GM12875 (cell line): ENCODE measurements at regions not wholly inside any gene's neighbourhood (a gene's known extent, or its start where the extent isn't known, plus 50 kb on each side); places are given as distances from the start of the nearest gene placed in this dataset.

ENCODE experiments used
- H3K4me3 ChIP-seq: one replicate; pipeline ENCODE4 v1.5.1; 2011; ENCODE audit warnings: low read depth, low read length, control low read depth
- TF ChIP-seq, protein P1 (sequence below): IDR thresholded peaks from 2 replicates; pipeline ENCODE4 v1.5.1; 2011; ENCODE audit warnings: low read depth, mild to moderate bottlenecking, control low read depth, inconsistent platforms, low read length, moderate library complexity, borderline replicate concordance; ENCODE audit not compliant: insufficient read depth

DNA sequence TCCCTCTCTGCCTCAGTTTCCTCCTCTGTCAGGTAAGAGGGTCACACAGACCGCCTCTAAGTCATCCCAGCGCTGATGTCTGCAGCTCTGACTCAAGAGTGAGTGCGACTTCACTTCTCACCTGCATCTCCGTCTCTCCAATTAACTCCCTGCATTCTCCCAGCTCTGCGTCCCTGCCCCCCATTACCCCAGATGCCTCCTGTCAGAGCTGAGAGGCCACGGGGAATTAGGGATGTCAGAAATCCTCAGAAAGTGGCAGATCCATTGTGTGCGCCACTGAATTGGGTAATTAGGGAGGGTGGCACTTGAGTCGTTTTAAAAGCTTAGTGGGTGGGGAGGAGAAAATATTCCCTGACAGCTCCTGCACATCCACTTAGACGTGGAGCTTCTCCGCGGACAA lies 885.4 kb upstream of the EEF2KMT start:
- H3K4me3 ChIP-seq: no peak overlapping the region
- TF ChIP-seq, protein P1, sequence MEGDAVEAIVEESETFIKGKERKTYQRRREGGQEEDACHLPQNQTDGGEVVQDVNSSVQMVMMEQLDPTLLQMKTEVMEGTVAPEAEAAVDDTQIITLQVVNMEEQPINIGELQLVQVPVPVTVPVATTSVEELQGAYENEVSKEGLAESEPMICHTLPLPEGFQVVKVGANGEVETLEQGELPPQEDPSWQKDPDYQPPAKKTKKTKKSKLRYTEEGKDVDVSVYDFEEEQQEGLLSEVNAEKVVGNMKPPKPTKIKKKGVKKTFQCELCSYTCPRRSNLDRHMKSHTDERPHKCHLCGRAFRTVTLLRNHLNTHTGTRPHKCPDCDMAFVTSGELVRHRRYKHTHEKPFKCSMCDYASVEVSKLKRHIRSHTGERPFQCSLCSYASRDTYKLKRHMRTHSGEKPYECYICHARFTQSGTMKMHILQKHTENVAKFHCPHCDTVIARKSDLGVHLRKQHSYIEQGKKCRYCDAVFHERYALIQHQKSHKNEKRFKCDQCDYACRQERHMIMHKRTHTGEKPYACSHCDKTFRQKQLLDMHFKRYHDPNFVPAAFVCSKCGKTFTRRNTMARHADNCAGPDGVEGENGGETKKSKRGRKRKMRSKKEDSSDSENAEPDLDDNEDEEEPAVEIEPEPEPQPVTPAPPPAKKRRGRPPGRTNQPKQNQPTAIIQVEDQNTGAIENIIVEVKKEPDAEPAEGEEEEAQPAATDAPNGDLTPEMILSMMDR: no peak

DNA sequence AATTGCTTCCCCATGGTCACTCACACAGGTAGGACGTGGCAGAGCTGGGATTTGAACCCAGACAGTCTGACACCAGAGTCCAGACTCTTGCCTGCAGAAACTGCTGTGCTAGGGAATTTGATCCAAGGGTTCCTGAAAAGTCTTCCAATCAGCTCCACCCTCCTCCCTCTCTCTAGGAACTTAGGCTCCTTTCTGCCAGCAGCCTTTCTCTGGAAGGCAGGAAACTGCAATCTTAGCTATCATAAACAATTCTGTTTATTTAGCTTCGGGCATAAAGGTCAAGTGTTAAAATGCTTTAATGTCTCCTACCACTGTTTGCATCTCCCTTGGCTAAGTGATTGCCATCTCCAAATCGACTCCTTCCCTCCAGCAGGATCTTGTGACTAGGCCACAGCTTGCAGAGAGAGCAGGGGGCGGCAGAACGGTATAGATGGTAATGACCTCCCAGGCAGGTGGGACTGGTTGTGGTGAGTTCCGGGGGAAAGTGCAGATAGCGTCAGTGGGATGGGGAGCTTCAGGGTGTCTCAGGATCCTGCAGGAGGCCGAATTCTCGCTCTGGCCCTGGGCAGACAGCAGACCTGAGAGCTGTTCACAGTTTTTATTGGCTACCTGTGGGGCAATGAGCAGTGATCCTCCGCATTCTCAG lies 882.4 kb upstream of the EEF2KMT start:
- TF ChIP-seq, protein P1: no peak
- H3K4me3 ChIP-seq: no peak overlapping the region

DNA sequence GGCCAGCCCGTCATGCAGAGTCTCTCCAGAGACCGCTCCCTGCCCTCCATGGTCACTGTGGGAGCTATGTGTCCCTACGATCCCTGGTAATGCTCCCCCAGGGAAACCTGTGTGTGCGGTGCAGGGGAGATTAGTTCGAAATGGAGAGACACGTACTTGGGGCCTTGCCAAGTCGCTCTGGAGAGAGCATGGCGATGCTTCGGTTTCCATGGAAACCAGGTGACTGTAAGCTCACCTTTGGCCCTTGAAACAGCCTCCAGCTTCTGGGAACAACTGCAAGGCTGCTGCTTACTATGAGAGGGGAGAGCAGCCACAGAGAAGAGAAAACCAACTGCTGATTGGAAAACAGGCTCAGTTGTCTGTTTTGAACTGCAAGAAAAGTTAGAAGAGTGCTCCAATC lies 879.7 kb upstream of the EEF2KMT start:
- TF ChIP-seq, protein P1: no peak
- no peak overlapping the region for H3K4me3 ChIP-seq

DNA sequence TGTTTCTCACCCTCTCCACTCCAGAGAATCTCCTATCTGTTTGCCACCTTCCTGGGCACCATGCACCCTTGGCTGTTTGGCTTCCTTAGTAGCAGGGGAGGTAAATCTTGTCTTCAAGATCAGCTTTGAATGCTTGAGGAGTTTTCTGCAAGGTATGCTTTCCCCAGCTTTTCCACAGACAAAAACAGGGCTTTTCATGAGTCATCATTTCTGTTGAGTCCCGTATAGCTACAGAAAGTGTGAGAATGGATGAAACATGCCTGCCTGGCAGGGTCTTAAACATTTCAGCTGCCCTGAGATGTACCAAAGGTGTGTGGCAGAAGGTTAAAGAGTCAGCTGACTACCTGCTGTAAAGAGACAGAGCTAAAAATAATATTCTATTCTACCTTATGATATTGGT lies 875.2 kb upstream of the EEF2KMT start:
- TF ChIP-seq, protein P1: no peak
- no peak overlapping the region for H3K4me3 ChIP-seq

DNA sequence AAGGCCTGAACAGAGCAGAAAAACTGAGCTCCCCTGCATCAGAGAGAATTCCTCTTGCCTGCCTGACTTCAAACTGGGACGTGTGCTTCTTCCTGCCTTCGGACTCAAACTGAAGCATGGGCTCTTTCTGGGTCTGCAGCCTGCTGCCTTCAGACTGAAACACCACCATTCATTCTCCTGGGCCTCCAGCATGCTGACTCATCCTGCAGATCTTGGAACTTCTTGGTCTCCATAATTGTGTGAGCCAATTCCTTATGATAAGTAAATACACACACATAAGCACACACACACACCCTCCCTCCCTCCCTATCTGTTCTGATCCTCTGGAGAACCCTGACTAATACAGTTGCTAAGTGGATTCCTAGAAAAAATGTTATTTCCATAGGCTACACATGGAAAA lies 874.3 kb upstream of the EEF2KMT start:
- H3K4me3 ChIP-seq: no peak overlapping the region
- TF ChIP-seq, protein P1: no peak

DNA sequence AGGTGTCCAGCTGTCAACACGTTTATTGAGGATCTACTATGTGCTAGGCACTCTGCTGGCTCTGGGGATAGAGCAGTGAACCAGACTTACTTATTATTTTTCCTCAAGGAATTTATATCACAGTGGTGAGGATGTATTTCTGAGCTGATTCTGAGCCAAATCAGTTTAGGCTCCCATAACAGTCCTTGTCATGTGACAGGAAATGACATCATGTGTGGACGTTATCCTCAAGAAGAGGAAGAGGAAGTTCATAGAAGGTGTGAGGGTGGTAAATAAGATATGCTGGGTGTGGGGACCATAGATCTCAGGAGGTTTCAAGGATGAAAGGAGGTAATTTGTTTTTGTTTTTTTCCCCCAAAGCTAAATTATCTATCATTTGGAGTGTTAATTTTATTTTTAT lies 873.5 kb upstream of the EEF2KMT start:
- no peak overlapping the region for H3K4me3 ChIP-seq
- TF ChIP-seq, protein P1: no peak

DNA sequence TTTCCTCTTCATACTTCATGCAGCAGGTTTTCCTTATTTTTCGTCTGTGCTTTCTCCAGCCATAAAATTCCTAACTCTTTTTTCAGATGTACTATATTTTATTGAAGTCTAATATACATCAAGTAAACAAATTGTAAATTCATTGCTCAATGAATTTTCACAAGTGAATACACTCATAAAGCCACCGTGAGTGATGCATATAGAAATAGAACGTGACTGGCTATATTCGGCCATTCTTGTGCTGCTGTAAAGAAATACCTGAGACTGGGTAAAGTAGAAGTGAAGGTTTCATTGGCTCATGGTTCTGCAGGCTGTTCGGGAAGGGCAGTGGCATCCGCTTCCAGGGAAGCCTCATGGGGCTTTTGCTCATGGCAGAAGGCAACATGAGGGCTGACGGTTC lies 868.4 kb upstream of the EEF2KMT start:
- H3K4me3 ChIP-seq: no peak overlapping the region
- TF ChIP-seq, protein P1: no peak
